ENCODE measurements at regions not wholly inside any gene's neighbourhood (a gene's known extent, or its start where the extent isn't known, plus 50 kb on each side); places are given as distances from the start of the nearest gene placed in this dataset.

DNA sequence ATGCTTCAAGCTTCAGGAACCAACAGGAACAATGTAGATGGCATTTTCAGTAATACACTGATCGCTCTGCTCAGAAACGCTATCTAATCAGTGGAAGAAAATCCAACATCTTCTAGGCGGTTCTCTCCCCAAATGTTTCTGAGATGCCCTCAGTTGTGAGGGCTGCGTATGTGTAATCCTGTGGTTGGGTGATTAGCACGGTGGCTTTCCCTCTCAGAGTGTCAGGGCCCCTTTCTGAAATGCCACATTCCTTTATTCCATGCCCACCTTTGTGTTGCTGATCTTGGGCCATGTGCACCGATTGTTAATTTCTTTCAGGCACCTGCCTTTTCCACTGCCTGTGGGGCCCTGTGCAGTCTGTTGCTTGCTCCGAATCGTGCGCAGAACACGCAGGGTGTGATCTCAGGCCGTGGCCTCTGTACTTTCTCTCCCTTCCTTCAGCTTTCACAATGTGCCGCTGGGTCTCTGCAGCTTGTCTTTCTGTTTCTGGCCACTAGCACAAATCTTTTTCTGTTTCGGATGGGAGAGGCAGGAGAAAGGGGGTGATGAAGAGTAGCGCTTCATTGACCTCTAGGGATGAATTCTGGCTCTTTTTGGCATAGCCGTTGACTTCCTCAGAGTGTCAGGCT, 324.0 kb downstream of the PARP8 start:
- TF ChIP-seq, protein P1, sequence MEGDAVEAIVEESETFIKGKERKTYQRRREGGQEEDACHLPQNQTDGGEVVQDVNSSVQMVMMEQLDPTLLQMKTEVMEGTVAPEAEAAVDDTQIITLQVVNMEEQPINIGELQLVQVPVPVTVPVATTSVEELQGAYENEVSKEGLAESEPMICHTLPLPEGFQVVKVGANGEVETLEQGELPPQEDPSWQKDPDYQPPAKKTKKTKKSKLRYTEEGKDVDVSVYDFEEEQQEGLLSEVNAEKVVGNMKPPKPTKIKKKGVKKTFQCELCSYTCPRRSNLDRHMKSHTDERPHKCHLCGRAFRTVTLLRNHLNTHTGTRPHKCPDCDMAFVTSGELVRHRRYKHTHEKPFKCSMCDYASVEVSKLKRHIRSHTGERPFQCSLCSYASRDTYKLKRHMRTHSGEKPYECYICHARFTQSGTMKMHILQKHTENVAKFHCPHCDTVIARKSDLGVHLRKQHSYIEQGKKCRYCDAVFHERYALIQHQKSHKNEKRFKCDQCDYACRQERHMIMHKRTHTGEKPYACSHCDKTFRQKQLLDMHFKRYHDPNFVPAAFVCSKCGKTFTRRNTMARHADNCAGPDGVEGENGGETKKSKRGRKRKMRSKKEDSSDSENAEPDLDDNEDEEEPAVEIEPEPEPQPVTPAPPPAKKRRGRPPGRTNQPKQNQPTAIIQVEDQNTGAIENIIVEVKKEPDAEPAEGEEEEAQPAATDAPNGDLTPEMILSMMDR (conservative IDR thresholded peaks at IDR 0.05; ENCODE audit: low read depth, low read length): no peak
- TF ChIP-seq EZH2 (IDR thresholded peaks at IDR 0.05; ENCODE audit: borderline replicate concordance, low read depth, low read length, poor library complexity, severe bottlenecking): no peak
